Lower lobe of right lung (tissue), 2 donors: ENCODE measurements at regions not wholly inside any gene's neighbourhood (a gene's known extent, or its start where the extent isn't known, plus 50 kb on each side); places are given as distances from the start of the nearest gene placed in this dataset.

Experiments
- ATAC-seq, 2 donors: fragments of 200-7000 bp; cut with Tn5 transposase; one replicate each; pipeline ENCODE4 v1.9.1; 2020 to 2022; ENCODE audit warnings: mild to moderate bottlenecking in 2 of 2, moderate library complexity in 2 of 2
- DNase-seq: peaks from one replicate; pipeline ENCODE4 v3.0.0-alpha.2; 2020
- H3K27ac ChIP-seq: fragments of 200-600 bp; one replicate; pipeline ENCODE4 v1.8.0; 2022
- H3K27me3 ChIP-seq: fragments of 200-600 bp; one replicate; pipeline ENCODE4 v1.8.0; 2022; ENCODE audit warnings: low read depth
- H3K36me3 ChIP-seq: fragments of 200-600 bp; one replicate; pipeline ENCODE4 v1.8.0; 2022; ENCODE audit warnings: mild to moderate bottlenecking
- H3K4me1 ChIP-seq: fragments of 200-600 bp; one replicate; pipeline ENCODE4 v1.8.0; 2022
- H3K4me3 ChIP-seq: fragments of 200-600 bp; one replicate; pipeline ENCODE4 v1.8.0; 2022; ENCODE audit warnings: mild to moderate bottlenecking
- H3K9me3 ChIP-seq: fragments of 200-600 bp; one replicate; pipeline ENCODE4 v1.8.0; 2022
- intact Hi-C: fragments of 100-400 bp; cut with DNase I; formaldehyde crosslinking; loops from one replicate; pipeline ENCODE4 v1.11.0; 2022
- TF ChIP-seq, protein P1 (sequence below): fragments of 200-600 bp; IDR thresholded peaks from one replicate; pipeline ENCODE4 v1.8.0; 2022; ENCODE audit warnings: antibody characterized with exemption, mild to moderate bottlenecking
- donor health status: DM: no; HTN: yes; CAD: no; lungs with severe emphysema.

DNA sequence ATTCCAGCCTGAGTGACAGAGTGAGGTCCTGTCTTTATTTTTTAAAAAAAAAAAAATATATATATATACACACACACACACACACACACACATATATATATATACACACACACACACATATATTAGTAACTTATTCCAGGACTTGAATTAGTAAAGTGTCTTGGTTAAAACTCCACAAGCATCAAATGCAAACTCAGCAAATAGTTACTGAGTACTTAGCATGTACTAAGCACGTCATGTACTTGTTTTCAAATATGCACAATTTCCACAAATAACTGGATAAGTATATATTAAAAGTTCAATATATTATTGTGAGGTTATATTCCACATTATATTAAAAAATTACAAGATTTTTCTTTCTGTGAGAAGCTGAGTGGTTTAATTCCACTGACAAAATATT is 304.7 kb downstream of the ZEB2 start:
- no peaks in the 10 kb centered on the region for H3K9me3 ChIP-seq
- H3K27ac ChIP-seq: no peak overlapping the region
- H3K4me1 ChIP-seq: peaks cover 5% of the 10 kb centered on the region
- DNase-seq: no peak
- intact Hi-C loops: no loop called here
- no peak for ATAC-seq
- no peaks in the 10 kb centered on the region for H3K36me3 ChIP-seq
- H3K4me3 ChIP-seq: no peak overlapping the region
- H3K27me3 ChIP-seq: no peaks in the 10 kb centered on the region
- TF ChIP-seq, protein P1, sequence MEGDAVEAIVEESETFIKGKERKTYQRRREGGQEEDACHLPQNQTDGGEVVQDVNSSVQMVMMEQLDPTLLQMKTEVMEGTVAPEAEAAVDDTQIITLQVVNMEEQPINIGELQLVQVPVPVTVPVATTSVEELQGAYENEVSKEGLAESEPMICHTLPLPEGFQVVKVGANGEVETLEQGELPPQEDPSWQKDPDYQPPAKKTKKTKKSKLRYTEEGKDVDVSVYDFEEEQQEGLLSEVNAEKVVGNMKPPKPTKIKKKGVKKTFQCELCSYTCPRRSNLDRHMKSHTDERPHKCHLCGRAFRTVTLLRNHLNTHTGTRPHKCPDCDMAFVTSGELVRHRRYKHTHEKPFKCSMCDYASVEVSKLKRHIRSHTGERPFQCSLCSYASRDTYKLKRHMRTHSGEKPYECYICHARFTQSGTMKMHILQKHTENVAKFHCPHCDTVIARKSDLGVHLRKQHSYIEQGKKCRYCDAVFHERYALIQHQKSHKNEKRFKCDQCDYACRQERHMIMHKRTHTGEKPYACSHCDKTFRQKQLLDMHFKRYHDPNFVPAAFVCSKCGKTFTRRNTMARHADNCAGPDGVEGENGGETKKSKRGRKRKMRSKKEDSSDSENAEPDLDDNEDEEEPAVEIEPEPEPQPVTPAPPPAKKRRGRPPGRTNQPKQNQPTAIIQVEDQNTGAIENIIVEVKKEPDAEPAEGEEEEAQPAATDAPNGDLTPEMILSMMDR: no peak

DNA sequence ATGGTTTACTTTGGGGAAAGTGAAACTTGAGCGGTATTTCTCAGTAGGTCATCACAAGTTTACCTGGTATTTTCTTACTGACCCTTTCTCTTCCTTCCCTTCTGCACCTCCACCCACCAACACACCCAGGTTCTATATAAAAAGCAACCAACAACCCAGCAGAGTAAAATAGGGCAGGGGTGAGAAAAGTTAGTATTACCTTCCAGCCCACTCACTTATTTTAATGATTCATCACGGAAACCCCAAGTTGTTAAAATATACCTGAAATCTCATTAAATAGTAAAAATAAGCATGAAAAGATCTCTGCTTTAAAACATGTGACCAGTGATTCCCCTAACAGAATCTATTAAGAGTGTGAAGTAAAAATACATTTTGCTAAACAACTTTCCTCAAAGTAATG is 306.1 kb downstream of the ZEB2 start:
- TF ChIP-seq, protein P1: no peak
- no peak for DNase-seq
- Histone ChIP-seq H3K4me3 (no peak overlapping the region), H3K4me1 (peaks cover 5% of the 10 kb centered on the region), H3K27me3 (no peaks in the 10 kb centered on the region), H3K36me3 (no peaks in the 10 kb centered on the region), H3K27ac (no peak overlapping the region), H3K9me3 (no peaks in the 10 kb centered on the region)
- intact Hi-C loops: no loop called here
- no peak for ATAC-seq

DNA sequence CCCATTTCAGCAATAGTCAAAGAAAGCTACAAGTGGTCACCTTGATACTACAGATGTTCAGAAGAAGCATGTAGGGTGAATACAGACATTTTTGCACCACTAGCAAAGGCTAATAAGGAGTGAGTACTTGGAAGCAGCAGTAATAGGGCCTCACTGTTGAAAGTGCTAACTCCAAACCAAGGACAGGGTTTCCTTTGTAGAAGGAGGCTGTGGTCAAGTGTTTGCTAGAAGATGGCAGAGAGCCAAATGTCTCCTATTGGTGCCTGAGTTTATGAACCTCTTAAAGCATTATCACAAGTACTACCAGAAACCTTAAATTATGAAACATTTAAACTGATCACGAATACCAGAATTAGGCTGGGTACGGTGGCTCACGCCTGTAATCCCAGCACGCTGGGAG is 308.1 kb downstream of the ZEB2 start:
- no peaks in the 10 kb centered on the region for H3K27me3 ChIP-seq
- ATAC-seq (no peak), DNase-seq (no peak)
- TF ChIP-seq, protein P1: no peak
- H3K27ac ChIP-seq: no peak overlapping the region
- intact Hi-C loops: no loop called here
- H3K36me3 ChIP-seq: no peaks in the 10 kb centered on the region
- H3K9me3 ChIP-seq: no peaks in the 10 kb centered on the region
- peaks cover 5% of the 10 kb centered on the region for H3K4me1 ChIP-seq
- H3K4me3 ChIP-seq: no peak overlapping the region

DNA sequence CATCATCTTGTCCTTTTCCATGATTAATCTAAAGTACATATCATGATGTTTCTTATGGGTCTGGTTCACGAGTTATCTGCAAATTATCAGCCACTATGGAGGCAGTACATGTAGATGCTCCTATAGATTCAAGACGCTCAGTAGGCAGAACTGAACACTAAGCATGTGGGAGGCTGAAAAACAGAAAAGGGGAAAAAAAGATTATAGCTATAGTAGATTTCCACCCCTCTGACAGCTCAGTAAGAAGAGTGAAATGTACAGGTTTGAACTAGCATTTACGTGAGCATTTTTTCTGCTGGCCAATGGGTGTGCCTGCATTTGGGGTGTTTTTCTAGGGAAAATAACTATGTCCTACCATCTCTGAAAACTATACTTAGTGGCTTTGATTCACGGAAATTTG is 308.9 kb downstream of the ZEB2 start:
- TF ChIP-seq, protein P1: no peak
- intact Hi-C loops: no loop called here
- Histone ChIP-seq H3K4me1 (peaks cover 3% of the 10 kb centered on the region), H3K9me3 (no peaks in the 10 kb centered on the region), H3K27ac (no peak overlapping the region), H3K4me3 (no peak overlapping the region), H3K27me3 (no peaks in the 10 kb centered on the region), H3K36me3 (no peaks in the 10 kb centered on the region)
- DNase-seq: no peak
- ATAC-seq: no peak

DNA sequence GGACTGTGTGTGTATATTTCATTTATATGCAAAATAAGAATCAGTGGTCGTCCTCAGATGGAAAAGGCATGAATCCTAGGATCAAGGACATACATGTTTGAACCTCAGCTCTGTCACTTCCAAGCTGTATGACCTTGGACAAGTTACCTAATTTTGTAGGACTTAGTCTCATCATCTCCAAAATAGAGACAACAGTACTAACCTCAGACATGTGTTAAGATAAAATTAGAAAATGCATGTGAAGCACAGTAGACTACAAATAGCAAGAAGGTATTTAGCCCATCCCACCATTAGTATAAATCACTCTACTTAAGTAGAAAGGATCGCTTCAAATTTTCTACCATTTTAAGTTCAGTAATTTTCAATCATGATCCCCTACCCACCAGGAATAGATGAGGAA is 309.8 kb downstream of the ZEB2 start:
- no peak overlapping the region for H3K27ac ChIP-seq
- TF ChIP-seq, protein P1: no peak
- H3K4me3 ChIP-seq: no peak overlapping the region
- no peak for DNase-seq
- no peaks in the 10 kb centered on the region for H3K27me3 ChIP-seq
- H3K4me1 ChIP-seq: no peaks in the 10 kb centered on the region
- intact Hi-C loops: no loop called here
- no peaks in the 10 kb centered on the region for H3K36me3 ChIP-seq
- no peaks in the 10 kb centered on the region for H3K9me3 ChIP-seq
- ATAC-seq: no peak

DNA sequence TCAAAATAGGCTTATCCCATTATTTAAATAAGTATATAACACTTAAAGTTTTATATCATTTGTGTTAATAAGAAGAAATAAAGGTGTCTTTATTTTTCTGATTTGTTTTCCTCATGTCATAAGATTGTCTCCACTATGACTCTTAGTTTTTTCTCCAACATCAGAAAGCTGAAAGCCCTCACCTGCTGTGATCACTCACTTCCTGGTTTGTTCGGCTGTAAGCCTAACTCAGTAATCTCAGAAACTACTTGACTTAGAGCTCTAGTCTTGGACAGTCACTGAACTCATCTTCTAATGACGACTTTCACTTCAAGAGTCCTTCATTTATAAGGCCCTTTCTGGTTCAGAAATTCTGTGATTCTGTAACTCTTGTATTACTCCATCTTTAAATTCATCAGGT is 311.0 kb downstream of the ZEB2 start:
- no peak for DNase-seq
- no peak overlapping the region for H3K27ac ChIP-seq
- H3K9me3 ChIP-seq: no peaks in the 10 kb centered on the region

More for the DNA sequence above, 311.0 kb downstream of the ZEB2 start:
- H3K4me1 ChIP-seq: no peaks in the 10 kb centered on the region
- no peaks in the 10 kb centered on the region for H3K36me3 ChIP-seq
- TF ChIP-seq, protein P1: no peak
- H3K4me3 ChIP-seq: no peak overlapping the region
- ATAC-seq: no peak
- H3K27me3 ChIP-seq: no peaks in the 10 kb centered on the region
- intact Hi-C loops: no loop called here
